Type B pancreatic cell (in vitro differentiated cells): ENCODE measurements at regions not wholly inside any gene's neighbourhood (a gene's known extent, or its start where the extent isn't known, plus 50 kb on each side); places are given as distances from the start of the nearest gene placed in this dataset.
"Not testable (repeated sequence)": the region's sequence is repeated elsewhere in the genome, so short reads cannot be mapped to it uniquely, and the experiment has no call there.

Source experiments
- DNase-seq: peaks from one replicate; pipeline ENCODE4 v3.0.0; 2021; ENCODE audit warnings: mixed read lengths; ENCODE audit not compliant: unreplicated experiment; ENCODE audit errors: extremely low spot score
- H3K27ac Mint-ChIP-seq: 2 replicates; pipeline ENCODE4 v1.8.0; 2021; ENCODE audit warnings: mild to moderate bottlenecking, mixed read lengths
- H3K27me3 Mint-ChIP-seq: 2 replicates; pipeline ENCODE4 v1.8.0; 2021; ENCODE audit warnings: mixed read lengths
- H3K36me3 Mint-ChIP-seq: 2 replicates; pipeline ENCODE4 v1.8.0; 2021; ENCODE audit warnings: mixed read lengths
- H3K4me1 Mint-ChIP-seq: one replicate; pipeline ENCODE4 v1.8.0; 2021; ENCODE audit warnings: mixed read lengths; ENCODE audit not compliant: unreplicated experiment
- H3K4me3 Mint-ChIP-seq: 2 replicates; pipeline ENCODE4 v1.8.0; 2021; ENCODE audit warnings: mild to moderate bottlenecking, mixed read lengths
- H3K9me3 Mint-ChIP-seq: 2 replicates; pipeline ENCODE4 v1.8.0; 2021; ENCODE audit warnings: mixed read lengths
- TF ChIP-seq, protein P1 (sequence below): fragments of 200-600 bp; sonication (generic); conservative IDR thresholded peaks from 2 replicates; pipeline ENCODE4 v1.5.0; 2021; ENCODE audit warnings: antibody characterized with exemption, mild to moderate bottlenecking

DNA sequence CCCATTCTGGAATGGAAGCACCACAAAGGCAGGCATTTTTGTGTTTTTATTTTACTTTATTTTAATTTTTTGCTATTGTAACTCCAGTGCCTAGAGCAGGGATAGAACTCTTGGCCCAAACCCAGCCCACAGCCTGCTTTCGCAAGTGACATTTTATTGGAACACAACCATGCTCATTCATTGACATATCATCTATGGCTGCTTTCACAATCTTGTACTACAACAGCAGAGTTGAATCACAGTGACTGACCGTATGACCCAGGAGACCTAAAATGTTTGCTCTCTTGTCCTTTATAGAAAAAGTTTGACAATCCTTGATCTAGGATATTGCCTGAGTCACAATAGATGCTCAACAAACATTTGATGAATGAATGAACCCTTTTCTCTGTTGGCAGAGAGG is 83.9 kb upstream of the ATP1A1 start:
- Mint-ChIP-seq H3K4me3 (no peak overlapping the region), H3K9me3 (no peaks in the 10 kb centered on the region), H3K4me1 (peaks cover 12% of the 10 kb centered on the region), H3K27me3 (no peaks in the 10 kb centered on the region), H3K36me3 (no peaks in the 10 kb centered on the region), H3K27ac (no peak overlapping the region)
- TF ChIP-seq, protein P1, sequence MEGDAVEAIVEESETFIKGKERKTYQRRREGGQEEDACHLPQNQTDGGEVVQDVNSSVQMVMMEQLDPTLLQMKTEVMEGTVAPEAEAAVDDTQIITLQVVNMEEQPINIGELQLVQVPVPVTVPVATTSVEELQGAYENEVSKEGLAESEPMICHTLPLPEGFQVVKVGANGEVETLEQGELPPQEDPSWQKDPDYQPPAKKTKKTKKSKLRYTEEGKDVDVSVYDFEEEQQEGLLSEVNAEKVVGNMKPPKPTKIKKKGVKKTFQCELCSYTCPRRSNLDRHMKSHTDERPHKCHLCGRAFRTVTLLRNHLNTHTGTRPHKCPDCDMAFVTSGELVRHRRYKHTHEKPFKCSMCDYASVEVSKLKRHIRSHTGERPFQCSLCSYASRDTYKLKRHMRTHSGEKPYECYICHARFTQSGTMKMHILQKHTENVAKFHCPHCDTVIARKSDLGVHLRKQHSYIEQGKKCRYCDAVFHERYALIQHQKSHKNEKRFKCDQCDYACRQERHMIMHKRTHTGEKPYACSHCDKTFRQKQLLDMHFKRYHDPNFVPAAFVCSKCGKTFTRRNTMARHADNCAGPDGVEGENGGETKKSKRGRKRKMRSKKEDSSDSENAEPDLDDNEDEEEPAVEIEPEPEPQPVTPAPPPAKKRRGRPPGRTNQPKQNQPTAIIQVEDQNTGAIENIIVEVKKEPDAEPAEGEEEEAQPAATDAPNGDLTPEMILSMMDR: no peak
- DNase-seq: no peak

DNA sequence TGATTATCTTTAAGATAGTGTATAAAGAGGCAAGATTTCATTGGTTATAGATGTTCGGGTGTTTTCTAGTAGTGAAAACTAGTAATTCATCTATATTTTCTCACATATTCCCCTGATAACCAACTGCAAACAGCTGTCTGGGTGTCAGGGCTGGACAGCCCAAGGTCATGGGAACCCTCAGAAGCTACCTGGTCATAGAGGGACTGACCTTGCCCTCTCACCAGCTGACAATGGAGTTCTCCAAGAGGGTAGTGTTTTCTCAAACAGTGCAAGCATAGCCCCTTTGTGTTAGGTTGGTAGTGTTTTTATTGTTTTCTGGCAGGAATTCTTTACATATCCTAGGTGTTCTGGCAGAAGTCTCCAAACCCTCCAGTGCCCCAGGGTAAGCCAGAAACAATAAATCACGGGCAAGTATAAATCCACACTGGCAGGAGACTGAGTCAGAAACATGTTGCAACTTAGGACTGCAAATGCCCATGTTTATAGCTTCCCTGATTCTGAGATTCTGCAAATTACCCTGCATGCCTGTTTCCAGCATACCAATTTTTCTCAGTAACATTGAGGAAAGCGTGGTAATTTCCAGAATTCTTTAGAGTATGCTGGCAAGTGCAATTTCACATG is 82.8 kb upstream of the ATP1A1 start:
- H3K27me3 Mint-ChIP-seq: no peaks in the 10 kb centered on the region
- H3K4me3 Mint-ChIP-seq: no peak overlapping the region
- H3K4me1 Mint-ChIP-seq: peaks cover 12% of the 10 kb centered on the region
- no peak for DNase-seq
- no peak overlapping the region for H3K27ac Mint-ChIP-seq
- no peaks in the 10 kb centered on the region for H3K36me3 Mint-ChIP-seq
- H3K9me3 Mint-ChIP-seq: no peaks in the 10 kb centered on the region
- TF ChIP-seq, protein P1: no peak

DNA sequence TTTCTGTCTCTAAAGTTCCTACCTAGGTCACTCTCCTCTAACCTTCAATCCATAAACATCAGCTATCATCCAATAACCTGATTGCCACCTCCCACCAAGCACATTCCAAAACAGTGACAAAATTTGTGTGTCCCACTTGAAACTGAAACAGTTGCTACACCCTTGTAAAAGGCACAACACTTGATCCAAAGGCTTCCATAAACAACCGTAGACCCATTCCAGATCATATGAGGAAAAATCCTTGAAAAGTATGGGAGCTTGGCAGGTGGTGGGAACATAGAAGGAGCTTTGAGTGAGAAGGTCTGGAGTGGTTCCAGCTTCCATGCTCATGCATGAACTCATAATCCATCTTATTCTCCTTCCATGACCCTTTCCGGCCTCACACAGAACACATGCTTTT is 82.0 kb upstream of the ATP1A1 start:
- TF ChIP-seq, protein P1: no peak
- Mint-ChIP-seq H3K27ac (no peak overlapping the region), H3K4me1 (peaks cover 8% of the 10 kb centered on the region), H3K9me3 (no peaks in the 10 kb centered on the region), H3K4me3 (no peak overlapping the region), H3K36me3 (no peaks in the 10 kb centered on the region), H3K27me3 (no peaks in the 10 kb centered on the region)
- DNase-seq: no peak

DNA sequence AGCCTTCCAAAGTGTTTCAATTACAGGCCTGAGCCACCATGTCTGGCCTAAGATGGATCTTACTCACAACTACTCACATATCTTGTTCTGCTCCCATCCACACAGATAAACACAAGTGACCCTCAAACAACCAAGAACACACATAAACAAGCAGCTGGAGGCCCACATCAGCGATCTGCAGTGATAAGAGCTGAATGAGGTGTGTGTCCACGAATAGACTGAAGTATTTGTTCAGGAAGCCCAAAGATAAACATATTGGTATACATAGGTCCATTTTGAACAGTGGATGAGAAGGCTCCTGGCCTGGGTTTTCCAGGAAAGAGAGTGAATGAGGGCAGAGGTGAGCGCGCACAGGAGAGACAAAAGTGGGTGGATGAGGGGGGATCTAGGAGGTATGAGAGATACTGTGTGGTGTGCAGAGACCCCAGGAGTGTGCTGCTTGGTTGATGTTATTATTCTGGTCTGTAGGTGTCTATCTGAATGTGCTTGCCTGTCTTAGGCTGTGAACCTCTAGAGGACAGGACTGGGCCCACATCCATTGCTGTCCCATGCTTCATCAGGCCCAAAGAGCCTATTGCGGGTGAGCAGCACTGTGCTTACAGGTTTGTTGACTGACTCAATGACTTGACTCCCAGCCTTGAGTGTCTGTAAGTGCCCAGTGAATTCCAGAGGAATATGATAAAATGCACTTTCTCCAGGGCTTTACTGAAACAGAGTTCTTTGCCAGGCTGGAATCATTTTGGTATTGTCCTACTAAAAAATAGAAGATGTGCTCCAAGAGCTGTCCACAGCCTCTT is 79.9 kb upstream of the ATP1A1 start:
- H3K27ac Mint-ChIP-seq: no peak overlapping the region
- TF ChIP-seq, protein P1: no peak
- H3K9me3 Mint-ChIP-seq: no peaks in the 10 kb centered on the region
- no peak for DNase-seq
- H3K27me3 Mint-ChIP-seq: no peaks in the 10 kb centered on the region
- no peak overlapping the region for H3K4me3 Mint-ChIP-seq
- H3K4me1 Mint-ChIP-seq: no peaks in the 10 kb centered on the region
- H3K36me3 Mint-ChIP-seq: no peaks in the 10 kb centered on the region

DNA sequence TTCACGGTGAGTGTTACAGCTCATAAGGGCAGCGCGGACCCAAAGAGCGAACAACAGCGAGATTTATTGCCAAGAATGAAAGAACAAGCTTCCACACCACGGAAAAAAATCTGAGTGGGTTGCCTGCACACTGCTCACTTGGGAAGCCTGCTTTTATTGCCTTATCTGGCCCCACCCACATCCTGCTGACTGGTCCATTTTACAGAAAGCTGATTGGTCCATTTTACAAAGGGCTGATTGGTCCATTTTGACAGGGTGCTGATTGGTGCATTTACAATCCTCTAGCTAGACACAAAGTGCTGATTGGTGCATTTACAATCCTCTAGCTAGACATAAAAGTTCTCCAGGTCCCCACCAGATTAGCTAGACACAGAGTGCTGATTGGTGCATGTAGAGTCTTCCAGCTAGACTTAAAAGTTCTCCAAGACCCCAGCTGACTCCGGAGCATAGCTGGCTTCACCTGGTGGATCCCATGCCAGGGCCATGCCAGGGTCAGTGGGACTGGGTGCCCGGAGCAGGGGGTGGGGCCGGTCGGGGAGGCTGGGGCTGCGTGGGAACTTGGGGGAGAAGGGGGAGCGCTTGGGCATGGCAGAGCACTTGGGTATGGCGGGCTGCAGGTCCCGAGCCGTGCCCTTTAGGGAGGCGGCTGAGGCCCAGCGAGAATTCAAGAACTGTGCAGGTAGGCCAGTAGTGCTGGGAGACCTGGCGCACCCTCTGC is 75.4 kb upstream of the ATP1A1 start:
- TF ChIP-seq, protein P1: no peak
- Mint-ChIP-seq H3K4me3 (no peak overlapping the region), H3K27ac (no peak overlapping the region), H3K9me3 (peaks cover 5% of the 10 kb centered on the region), H3K4me1 (peaks cover 5% of the 10 kb centered on the region), H3K36me3 (no peaks in the 10 kb centered on the region), H3K27me3 (no peaks in the 10 kb centered on the region)
- no peak for DNase-seq

DNA sequence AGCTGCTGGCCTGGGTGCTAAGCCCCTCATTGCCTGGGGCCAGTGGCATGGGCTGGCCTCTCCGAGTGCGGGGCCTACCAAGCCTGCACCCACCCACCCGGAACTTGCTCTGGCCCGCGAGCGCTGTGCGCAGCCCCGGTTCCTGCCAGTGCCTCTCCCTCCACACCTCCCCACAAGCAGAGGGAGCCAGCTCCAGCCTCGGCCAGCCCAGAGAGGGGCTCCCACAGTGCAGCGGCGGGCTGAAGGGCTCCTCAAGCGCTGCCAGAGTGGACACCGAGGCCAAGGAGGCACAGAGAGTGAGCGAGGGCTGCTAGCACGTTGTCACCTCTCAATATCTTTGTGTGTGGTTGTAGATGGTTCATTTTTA is 74.8 kb upstream of the ATP1A1 start:
- not testable (repeated sequence) for H3K4me1 Mint-ChIP-seq, H3K4me3 Mint-ChIP-seq, H3K9me3 Mint-ChIP-seq, H3K27ac Mint-ChIP-seq, H3K27me3 Mint-ChIP-seq, H3K36me3 Mint-ChIP-seq, DNase-seq
